ENCODE measurements at regions not wholly inside any gene's neighbourhood (a gene's known extent, or its start where the extent isn't known, plus 50 kb on each side); places are given as distances from the start of the nearest gene placed in this dataset.

DNA sequence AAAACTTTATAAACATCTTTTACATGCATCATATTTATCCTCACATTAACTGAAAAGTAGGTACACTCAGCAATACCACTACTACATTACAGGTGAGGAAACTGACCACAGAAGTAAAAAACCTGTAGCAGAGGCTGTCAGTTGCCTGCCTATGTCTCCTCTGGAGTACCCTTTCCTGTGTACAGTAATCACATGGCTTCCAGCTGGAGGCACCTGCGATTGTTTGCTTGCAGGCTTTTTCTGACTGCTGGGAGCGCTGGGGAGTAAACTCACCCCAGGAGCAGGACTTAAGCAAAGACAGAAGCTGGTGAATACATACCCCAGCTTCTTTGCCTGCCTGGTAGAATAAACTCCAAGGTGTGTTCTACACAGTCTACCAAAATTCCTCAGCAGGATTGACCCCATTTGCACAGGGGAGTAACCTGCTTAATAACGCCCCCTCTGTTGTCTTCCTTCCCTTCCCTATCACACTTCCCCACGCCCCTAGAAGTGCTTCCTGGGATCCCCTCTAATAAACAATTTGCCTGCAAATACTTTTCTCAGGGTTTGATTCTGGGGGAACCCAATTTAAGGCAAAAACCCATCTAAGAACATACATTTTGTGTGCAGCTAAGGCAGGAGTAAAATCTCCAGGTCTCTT lies 138.9 kb downstream of the PTH2R start:
- H3K27me3 ChIP-seq (ENCODE audit: control insufficient read depth, insufficient read depth), result no peaks in the 10 kb centered on the region
- WGBS, result 33% methylated on average over 4 of the region's 4 CpGs
- no peak for DNase-seq
- no peaks in the 10 kb centered on the region for H3K4me1 ChIP-seq (ENCODE audit: control insufficient read depth, insufficient read depth, low read length)
- no peak overlapping the region for H3K4me3 ChIP-seq (ENCODE audit: low read length)
- intact Hi-C loops (cut with DNase I), result no loop called here
- H3K27ac ChIP-seq (ENCODE audit: low read length), result no peak overlapping the region
- no peak for ATAC-seq
- no peaks in the 10 kb centered on the region for H3K9me3 ChIP-seq (ENCODE audit: control insufficient read depth, low read length)

DNA sequence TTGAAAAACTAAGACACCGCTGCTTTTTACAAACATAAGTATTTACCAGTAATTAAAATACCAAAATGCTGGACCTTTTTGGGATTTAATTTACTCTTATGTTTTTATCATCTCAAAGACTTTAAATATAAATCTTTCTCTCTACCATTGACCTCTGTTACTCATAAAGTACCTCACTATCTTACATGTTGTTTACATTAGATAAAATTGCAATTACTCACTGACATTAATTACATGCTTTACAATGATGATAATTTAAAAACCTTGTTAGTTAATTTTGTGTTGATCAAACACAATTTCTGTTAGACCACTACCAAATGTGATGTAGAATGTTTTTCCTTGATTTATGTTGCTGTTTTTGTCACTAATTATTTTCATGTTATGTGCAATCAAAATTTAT lies 139.5 kb downstream of the PTH2R start:
- DNase-seq (no peak), ATAC-seq (no peak)
- intact Hi-C loops (cut with DNase I), result no loop called here
- Histone ChIP-seq H3K27ac (ENCODE audit: low read length) (no peak overlapping the region), H3K27me3 (ENCODE audit: control insufficient read depth, insufficient read depth) (no peaks in the 10 kb centered on the region), H3K4me1 (ENCODE audit: control insufficient read depth, insufficient read depth, low read length) (no peaks in the 10 kb centered on the region), H3K4me3 (ENCODE audit: low read length) (no peak overlapping the region), H3K9me3 (ENCODE audit: control insufficient read depth, low read length) (no peaks in the 10 kb centered on the region)
- 83% methylated on average over 1 of the region's 1 CpG for WGBS

DNA sequence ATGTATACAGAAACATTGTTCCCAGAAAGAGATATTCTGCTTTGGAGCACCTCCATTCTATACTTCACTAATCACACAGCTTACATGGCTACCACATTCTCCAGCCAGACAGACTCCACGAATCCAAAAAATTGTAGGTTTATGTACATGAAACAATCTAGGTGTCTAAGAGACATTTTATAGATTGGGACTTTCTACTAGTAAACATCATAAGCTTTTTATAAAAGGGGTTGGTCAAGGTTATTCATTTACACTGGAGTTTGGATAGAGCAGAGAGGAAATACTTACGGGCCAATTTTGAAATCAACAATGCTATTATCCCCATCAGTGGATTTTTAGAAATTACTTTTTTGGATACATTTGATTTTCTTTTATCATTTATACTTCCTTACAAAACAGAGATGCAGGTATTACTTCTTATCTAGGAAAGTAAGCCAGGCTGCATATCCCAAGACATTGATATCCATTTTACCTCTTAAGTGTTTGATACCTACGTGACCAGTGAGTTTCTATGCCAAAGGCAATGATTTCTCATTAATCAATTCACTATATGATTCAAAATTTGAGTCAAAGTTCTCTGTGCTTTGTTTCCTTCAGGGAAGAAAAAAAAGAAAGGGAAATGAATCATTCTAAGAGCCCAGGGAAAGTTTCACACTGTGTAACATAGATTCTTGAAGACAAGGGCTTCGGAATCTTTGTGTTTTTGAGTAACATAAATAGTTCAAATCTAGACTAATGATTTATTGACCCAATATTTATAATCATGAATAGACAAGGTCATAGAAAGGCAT lies 140.5 kb downstream of the PTH2R start:
- intact Hi-C loops (cut with DNase I), result no loop called here
- 82% methylated on average over 4 of the region's 4 CpGs for WGBS

DNA sequence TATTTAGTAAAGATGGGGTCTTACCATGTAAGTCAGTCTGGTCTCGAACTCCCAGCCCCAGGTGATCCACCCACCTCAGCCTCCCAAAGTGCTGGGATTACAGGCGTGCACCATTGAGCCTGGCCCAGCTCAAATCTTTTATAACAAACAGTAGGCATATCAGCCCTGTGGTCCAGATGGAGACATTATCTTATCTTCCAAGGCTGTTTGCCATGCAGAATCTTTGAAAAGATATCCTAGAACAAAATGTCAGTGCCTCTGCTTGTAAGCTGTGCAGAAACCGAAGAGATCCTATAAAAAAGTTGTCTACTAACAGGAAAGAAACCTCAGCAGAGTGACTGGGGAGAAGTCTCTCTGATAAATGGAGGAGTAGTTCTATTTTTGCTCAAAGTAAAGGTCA lies 142.1 kb downstream of the PTH2R start:
- Histone ChIP-seq H3K27ac (ENCODE audit: low read length) (no peak overlapping the region), H3K4me3 (ENCODE audit: low read length) (no peak overlapping the region), H3K27me3 (ENCODE audit: control insufficient read depth, insufficient read depth) (no peaks in the 10 kb centered on the region), H3K9me3 (ENCODE audit: control insufficient read depth, low read length) (no peaks in the 10 kb centered on the region), H3K4me1 (ENCODE audit: control insufficient read depth, insufficient read depth, low read length) (no peaks in the 10 kb centered on the region)
- ATAC-seq (no peak), DNase-seq (no peak)
- intact Hi-C loops (cut with DNase I), result no loop called here
- WGBS, result 47% methylated on average over 3 of the region's 3 CpGs

More for the DNA sequence above, 140.5 kb downstream of the PTH2R start:
- H3K4me3 ChIP-seq (ENCODE audit: low read length), result no peak overlapping the region
- ATAC-seq, result no peak
- no peak overlapping the region for H3K27ac ChIP-seq (ENCODE audit: low read length)
- no peaks in the 10 kb centered on the region for H3K27me3 ChIP-seq (ENCODE audit: control insufficient read depth, insufficient read depth)
- no peaks in the 10 kb centered on the region for H3K9me3 ChIP-seq (ENCODE audit: control insufficient read depth, low read length)
- no peaks in the 10 kb centered on the region for H3K4me1 ChIP-seq (ENCODE audit: control insufficient read depth, insufficient read depth, low read length)
- DNase-seq, result no peak

DNA sequence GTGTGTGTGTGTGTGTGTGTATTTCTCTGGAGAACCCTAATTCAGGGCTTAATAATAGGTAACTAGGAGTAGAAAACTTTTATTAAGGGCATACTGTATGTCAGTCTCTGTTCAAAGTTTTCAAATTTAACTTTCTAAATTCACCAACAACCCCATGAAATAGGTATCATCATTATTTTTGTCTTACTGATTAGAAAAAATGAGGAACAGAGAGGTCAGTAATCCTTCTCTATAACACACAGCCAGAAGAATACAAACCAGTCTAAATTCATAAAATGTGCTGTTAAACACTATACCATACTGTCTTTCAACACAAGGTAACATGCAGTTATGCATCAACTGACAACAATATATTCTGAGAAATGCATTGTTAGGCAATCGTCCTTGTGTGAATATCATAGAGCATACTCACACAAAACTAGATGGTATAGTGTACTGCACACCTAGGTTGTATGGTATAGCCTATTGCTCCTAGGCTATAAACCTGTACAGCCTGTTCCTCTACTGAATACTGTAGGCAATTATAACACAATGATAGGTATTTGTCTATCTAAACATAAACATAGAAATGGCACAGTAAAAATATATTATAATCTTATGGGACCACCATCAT lies 143.1 kb downstream of the PTH2R start:
- 78% methylated on average over 1 of the region's 1 CpG for WGBS
- ATAC-seq (no peak), DNase-seq (no peak)
- Histone ChIP-seq H3K27ac (ENCODE audit: low read length) (no peak overlapping the region), H3K4me1 (ENCODE audit: control insufficient read depth, insufficient read depth, low read length) (no peaks in the 10 kb centered on the region), H3K27me3 (ENCODE audit: control insufficient read depth, insufficient read depth) (no peaks in the 10 kb centered on the region), H3K9me3 (ENCODE audit: control insufficient read depth, low read length) (no peaks in the 10 kb centered on the region), H3K4me3 (ENCODE audit: low read length) (no peak overlapping the region)
- intact Hi-C loops (cut with DNase I), result no loop called here

DNA sequence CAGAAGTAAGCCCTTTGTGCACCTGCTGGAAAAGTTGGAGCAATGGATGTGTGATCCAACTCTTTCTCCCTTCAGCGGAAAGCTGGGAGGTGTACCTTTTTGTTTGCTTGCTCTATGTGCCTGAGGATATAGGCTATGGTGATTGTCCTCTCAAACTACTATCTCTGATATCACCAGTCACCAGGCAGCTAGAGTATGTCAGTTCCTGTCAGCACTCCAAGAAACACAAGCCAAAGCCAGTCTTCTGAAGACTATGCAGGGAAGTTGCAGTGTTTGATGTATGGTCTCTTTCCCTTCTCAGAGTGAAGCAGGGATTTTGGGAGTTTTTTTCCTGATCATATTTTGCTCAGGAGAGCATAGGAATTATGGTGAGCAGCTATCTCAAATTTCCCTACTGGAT lies 146.4 kb downstream of the PTH2R start:
- intact Hi-C loops (cut with DNase I), result no loop called here
- ATAC-seq (no peak), DNase-seq (no peak)
- no peaks in the 10 kb centered on the region for H3K9me3 ChIP-seq (ENCODE audit: control insufficient read depth, low read length)
- WGBS, result 30% methylated on average over 1 of the region's 1 CpG
- no peaks in the 10 kb centered on the region for H3K27me3 ChIP-seq (ENCODE audit: control insufficient read depth, insufficient read depth)
- H3K4me3 ChIP-seq (ENCODE audit: low read length), result no peak overlapping the region
- H3K27ac ChIP-seq (ENCODE audit: low read length), result no peak overlapping the region
- H3K4me1 ChIP-seq (ENCODE audit: control insufficient read depth, insufficient read depth, low read length), result no peaks in the 10 kb centered on the region

DNA sequence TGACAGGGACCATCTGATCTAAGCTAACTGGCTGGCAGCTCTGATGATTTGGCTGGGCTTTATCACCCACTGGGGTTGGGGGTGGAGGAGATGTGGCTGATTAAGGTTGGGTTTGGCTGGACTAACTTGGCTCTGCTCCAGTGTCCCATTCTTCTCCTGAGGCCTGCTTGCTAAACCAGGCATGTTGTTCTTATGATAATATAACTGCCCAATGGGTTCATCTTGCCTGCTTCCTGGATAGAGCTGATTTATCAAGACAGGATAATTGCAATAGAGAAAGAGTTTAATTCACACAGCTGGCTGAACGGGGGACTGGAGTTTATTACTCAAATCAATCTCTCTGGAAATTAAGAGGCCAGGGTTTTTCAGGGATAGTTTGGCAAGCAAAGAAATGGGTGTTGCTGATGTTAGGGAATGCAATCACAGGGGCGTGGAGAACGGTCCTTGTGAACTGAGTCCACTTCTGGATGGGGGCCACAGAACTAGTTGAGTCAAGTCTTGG lies 150.4 kb downstream of the PTH2R start:
- Histone ChIP-seq H3K4me1 (ENCODE audit: control insufficient read depth, insufficient read depth, low read length) (no peaks in the 10 kb centered on the region), H3K27ac (ENCODE audit: low read length) (no peak overlapping the region), H3K4me3 (ENCODE audit: low read length) (no peak overlapping the region), H3K27me3 (ENCODE audit: control insufficient read depth, insufficient read depth) (no peaks in the 10 kb centered on the region), H3K9me3 (ENCODE audit: control insufficient read depth, low read length) (no peaks in the 10 kb centered on the region)
- WGBS, result 39% methylated on average over 3 of the region's 3 CpGs
- no peak for DNase-seq
- intact Hi-C loops (cut with DNase I), result no loop called here
- no peak for ATAC-seq

DNA sequence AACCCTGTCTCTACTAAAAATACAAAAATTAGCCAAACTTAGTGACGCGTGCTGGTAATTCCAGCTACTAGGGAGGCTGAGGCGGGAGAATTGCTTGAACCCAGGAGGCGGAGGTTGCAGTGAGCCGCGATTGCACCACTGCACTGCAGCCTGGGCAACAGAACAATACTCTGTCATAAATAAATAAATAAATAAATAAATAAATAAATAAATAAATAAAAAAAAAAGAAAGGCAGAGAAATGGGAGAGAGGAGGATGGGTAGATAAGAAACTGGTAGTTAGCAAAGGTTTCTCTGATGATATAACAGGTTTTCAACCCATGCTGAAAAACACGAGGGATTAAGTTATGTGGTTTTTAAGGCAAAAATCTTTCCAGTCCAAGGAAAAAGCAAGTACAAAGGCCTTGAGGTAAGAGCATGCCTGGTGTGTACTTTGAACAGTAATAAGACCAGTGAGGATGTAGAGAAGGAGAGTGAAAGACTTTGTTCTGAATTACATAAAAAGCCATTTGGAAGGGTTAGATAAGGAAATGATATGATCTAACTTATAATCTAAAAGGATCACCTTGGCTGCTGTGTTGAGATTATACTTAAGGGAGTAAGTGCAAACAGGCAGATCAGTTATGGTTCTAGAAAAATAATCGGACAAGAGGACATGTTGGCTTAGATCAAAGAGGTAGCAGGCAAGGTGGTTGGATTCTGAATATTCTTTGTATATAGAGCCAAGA lies 159.3 kb downstream of the PTH2R start:
- 90% methylated on average over 8 of the region's 8 CpGs for WGBS
- Histone ChIP-seq H3K9me3 (ENCODE audit: control insufficient read depth, low read length) (no peaks in the 10 kb centered on the region), H3K27me3 (ENCODE audit: control insufficient read depth, insufficient read depth) (no peaks in the 10 kb centered on the region), H3K4me3 (ENCODE audit: low read length) (no peak overlapping the region), H3K27ac (ENCODE audit: low read length) (no peak overlapping the region), H3K4me1 (ENCODE audit: control insufficient read depth, insufficient read depth, low read length) (no peaks in the 10 kb centered on the region)
- intact Hi-C loops (cut with DNase I), result no loop called here
- ATAC-seq (no peak), DNase-seq (no peak)

DNA sequence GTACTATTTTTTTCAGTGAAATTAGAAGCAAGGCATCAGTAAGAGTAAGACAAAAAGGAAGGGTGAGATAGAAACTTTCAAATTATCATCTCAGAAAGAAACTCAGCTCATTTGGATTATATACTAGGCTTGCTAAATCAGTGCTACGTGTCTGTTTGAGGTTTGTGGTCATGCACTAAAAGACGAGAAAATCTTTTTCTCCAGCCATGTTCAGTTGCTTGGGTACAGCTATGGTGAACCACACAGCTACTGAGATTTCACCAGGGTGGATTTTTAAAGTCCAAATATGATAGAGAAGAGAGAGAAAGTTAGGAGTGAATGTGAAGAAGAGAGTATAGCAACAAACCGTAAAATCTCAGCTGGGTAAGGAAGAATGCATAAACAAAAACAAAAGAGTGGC lies 161.6 kb downstream of the PTH2R start:
- Histone ChIP-seq H3K27ac (ENCODE audit: low read length) (no peak overlapping the region), H3K4me3 (ENCODE audit: low read length) (no peak overlapping the region), H3K9me3 (ENCODE audit: control insufficient read depth, low read length) (no peaks in the 10 kb centered on the region), H3K27me3 (ENCODE audit: control insufficient read depth, insufficient read depth) (no peaks in the 10 kb centered on the region), H3K4me1 (ENCODE audit: control insufficient read depth, insufficient read depth, low read length) (no peaks in the 10 kb centered on the region)
- WGBS, result 69% methylated on average over 3 of the region's 3 CpGs
- DNase-seq (no peak), ATAC-seq (no peak)
- intact Hi-C loops (cut with DNase I), result no loop called here

DNA sequence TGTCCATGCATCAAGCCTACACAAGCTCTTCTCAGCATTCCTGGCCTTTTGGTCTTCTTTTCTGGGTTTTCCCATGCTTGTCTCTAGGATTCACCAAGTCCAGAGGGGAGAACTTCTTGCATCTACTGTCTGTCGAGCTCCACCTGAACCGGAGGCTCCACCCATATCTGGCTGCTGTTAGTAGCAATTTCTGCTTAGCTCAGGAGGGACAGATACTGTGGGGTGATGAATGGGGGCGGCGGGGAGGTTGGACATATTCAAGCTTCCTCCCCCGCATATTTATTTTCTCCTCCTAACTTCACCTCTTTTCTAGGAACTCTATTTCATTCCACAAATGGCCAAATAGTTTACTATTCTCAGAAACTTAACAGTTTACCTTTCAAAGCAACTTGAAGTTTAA lies 163.5 kb downstream of the PTH2R start:
- no peaks in the 10 kb centered on the region for H3K4me1 ChIP-seq (ENCODE audit: control insufficient read depth, insufficient read depth, low read length)
- intact Hi-C loops (cut with DNase I), result no loop called here
- 79% methylated on average over 5 of the region's 5 CpGs for WGBS
- H3K27me3 ChIP-seq (ENCODE audit: control insufficient read depth, insufficient read depth), result no peaks in the 10 kb centered on the region
- no peak overlapping the region for H3K4me3 ChIP-seq (ENCODE audit: low read length)
- ATAC-seq (no peak), DNase-seq (no peak)
- H3K9me3 ChIP-seq (ENCODE audit: control insufficient read depth, low read length), result no peaks in the 10 kb centered on the region
- H3K27ac ChIP-seq (ENCODE audit: low read length), result no peak overlapping the region

All from right cardiac atrium (tissue), 5 donors.